ENCODE measurements at regions not wholly inside any gene's neighbourhood (a gene's known extent, or its start where the extent isn't known, plus 50 kb on each side); places are given as distances from the start of the nearest gene placed in this dataset.

DNA sequence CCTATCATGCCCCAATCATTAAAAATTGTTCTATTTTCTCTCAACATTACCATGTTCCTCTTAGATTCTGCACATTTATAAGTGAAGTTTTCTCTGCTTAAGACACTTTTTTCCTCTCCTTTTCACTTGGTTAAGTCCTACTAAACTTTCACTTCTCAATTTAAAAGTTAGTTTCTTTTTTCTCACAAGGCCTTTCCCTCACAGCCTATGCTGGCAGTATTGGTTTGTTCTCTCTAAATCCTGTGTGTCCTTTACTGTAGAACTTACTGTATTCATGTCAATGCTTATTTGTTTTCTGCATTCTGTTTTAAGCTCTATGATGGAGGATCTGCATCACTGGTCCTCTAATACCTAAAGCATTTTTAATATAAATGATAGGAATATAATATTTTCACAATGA is 2816.6 kb downstream of the PCDH9 start:
- TF ChIP-seq ARNTL (CRISPR knock-in tag; IDR thresholded peaks at IDR 0.05; ENCODE audit: borderline replicate concordance, low read depth) (no peak), RARB (CRISPR knock-in tag; IDR thresholded peaks at IDR 0.05) (no peak), OSR1 (CRISPR knock-in tag; IDR thresholded peaks at IDR 0.05) (no peak), ZC3H10 (CRISPR knock-in tag; IDR thresholded peaks at IDR 0.05) (no peak), GLIS3 (CRISPR knock-in tag; IDR thresholded peaks at IDR 0.05) (no peak), ZFP3 (CRISPR knock-in tag; IDR thresholded peaks at IDR 0.05) (no peak), ZNF8 (CRISPR knock-in tag; IDR thresholded peaks at IDR 0.05) (no peak)
